Suprapubic skin (tissue), 4 donors: ENCODE measurements at regions not wholly inside any gene's neighbourhood (a gene's known extent, or its start where the extent isn't known, plus 50 kb on each side); places are given as distances from the start of the nearest gene placed in this dataset.

Experiments
- DNase-seq, 2 donors: peaks; one replicate each; pipeline ENCODE4 v3.0.0-alpha.2; 2019; ENCODE audit warnings: low spot score in 2 of 2
- H3K27ac ChIP-seq: fragments of 200-600 bp; sonication (generic); one replicate; pipeline ENCODE4 v1.5.1; 2019
- H3K27me3 ChIP-seq: fragments of 200-600 bp; sonication (generic); one replicate; pipeline ENCODE4 v1.5.1; 2019
- H3K36me3 ChIP-seq: fragments of 200-600 bp; sonication (generic); one replicate; pipeline ENCODE4 v1.5.1; 2019
- H3K4me1 ChIP-seq: fragments of 200-600 bp; sonication (generic); one replicate; pipeline ENCODE4 v1.5.1; 2019
- H3K4me3 ChIP-seq: fragments of 200-600 bp; sonication (generic); one replicate; pipeline ENCODE4 v1.5.1; 2019; ENCODE audit warnings: mild to moderate bottlenecking
- H3K9me3 ChIP-seq: fragments of 200-600 bp; sonication (generic); one replicate; pipeline ENCODE4 v1.5.1; 2019
- EP300 ChIP-seq: sonication (generic); formaldehyde crosslinking; IDR thresholded peaks from one replicate; pipeline ENCODE4 v1.6.1; 2017; ENCODE audit warnings: antibody characterized with exemption
- POLR2A ChIP-seq, 2 donors: fragments of 450-650 bp; IDR thresholded peaks; one replicate each; pipeline ENCODE4 v1.6.1; 2017; ENCODE audit warnings: antibody characterized with exemption in 2 of 2, mild to moderate bottlenecking in 2 of 2, moderate library complexity in 2 of 2
- POLR2AphosphoS5 ChIP-seq, 3 donors: sonication (generic); formaldehyde crosslinking; IDR thresholded peaks; one replicate each; pipeline ENCODE4 v1.6.1; 2017; ENCODE audit warnings: antibody characterized with exemption in 3 of 3
- WGBS: methylation state at CpG from one replicate; pipeline ENCODE4 v1.1.5; 2018; 5-methylcytosine and 5-hydroxymethylcytosine counted together
- TF ChIP-seq, protein P1 (sequence below), 2 donors: fragments of 200-600 bp in 1 of 2; fragments of 450-650 bp in 1 of 2; sonication (generic) in 1 of 2; IDR thresholded peaks; one replicate each; pipeline ENCODE4 v1.5.1; 2016 to 2019; ENCODE audit warnings: antibody characterized with exemption in 2 of 2, mild to moderate bottlenecking in 1 of 2, moderate library complexity in 1 of 2

DNA sequence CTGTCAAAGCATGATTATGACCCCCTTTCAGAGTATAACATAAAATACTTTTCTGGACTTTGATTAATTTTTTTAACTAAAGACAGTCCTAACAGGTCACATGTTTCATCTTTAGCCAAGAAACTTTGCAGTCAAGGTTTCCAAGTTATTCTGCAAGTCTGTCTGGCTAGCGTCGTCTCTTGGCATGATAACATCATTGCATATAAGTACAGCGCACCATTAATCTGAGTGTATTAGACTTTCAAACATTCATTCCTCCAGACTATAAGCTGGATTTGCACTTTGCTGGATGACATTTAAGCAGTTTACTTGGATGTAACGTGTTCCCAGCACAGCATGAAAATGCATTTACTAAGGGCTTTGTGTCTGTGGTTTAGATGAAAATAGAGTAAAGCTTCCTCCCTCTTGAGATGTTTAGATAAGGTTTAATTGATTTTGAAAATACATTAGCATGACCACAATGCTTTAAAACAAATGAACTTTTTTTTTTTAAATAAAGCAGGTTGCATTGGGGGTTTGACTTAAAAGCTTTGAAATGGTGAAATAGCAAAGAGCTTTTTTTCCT, 349.0 kb upstream of the MTPN start:
- Histone ChIP-seq H3K36me3 (no peaks in the 10 kb centered on the region), H3K4me1 (no peaks in the 10 kb centered on the region), H3K27ac (no peak overlapping the region), H3K27me3 (no peaks in the 10 kb centered on the region), H3K4me3 (no peak overlapping the region), H3K9me3 (no peaks in the 10 kb centered on the region)
- no peak for DNase-seq
- WGBS: 52% methylated on average over 4 of the region's 4 CpGs
- no peak for TF ChIP-seq EP300
- TF ChIP-seq, protein P1, sequence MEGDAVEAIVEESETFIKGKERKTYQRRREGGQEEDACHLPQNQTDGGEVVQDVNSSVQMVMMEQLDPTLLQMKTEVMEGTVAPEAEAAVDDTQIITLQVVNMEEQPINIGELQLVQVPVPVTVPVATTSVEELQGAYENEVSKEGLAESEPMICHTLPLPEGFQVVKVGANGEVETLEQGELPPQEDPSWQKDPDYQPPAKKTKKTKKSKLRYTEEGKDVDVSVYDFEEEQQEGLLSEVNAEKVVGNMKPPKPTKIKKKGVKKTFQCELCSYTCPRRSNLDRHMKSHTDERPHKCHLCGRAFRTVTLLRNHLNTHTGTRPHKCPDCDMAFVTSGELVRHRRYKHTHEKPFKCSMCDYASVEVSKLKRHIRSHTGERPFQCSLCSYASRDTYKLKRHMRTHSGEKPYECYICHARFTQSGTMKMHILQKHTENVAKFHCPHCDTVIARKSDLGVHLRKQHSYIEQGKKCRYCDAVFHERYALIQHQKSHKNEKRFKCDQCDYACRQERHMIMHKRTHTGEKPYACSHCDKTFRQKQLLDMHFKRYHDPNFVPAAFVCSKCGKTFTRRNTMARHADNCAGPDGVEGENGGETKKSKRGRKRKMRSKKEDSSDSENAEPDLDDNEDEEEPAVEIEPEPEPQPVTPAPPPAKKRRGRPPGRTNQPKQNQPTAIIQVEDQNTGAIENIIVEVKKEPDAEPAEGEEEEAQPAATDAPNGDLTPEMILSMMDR (IDR thresholded peaks at IDR 0.05): no peak
- no peak for TF ChIP-seq POLR2AphosphoS5 (IDR thresholded peaks at IDR 0.05)
- no peak for TF ChIP-seq POLR2A (IDR thresholded peaks at IDR 0.05)

DNA sequence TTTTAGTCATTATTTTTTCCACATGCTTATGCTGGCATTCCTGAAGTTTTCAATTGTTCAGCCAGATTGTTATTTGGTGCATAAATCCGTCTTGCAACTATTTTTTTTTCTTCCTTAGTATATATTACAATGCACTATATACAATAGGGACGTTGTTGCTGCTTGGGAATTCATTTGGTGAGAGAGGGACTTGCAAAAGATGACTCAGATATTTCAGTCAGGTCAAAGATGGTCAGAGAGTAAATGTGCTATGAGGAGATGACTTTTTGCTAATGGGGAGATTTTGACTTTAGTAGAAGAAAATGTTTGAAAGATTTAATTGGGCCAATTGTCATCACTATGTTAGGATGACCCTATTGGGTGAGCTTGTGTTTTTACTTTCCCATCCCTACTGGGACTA, 348.4 kb upstream of the MTPN start:
- Histone ChIP-seq H3K36me3 (no peaks in the 10 kb centered on the region), H3K27me3 (no peaks in the 10 kb centered on the region), H3K4me3 (no peak overlapping the region), H3K4me1 (no peaks in the 10 kb centered on the region), H3K27ac (no peak overlapping the region), H3K9me3 (no peaks in the 10 kb centered on the region)
- WGBS: 32% methylated on average over 2 of the region's 2 CpGs
- TF ChIP-seq, protein P1 (IDR thresholded peaks at IDR 0.05): no peak
- no peak for TF ChIP-seq POLR2AphosphoS5 (IDR thresholded peaks at IDR 0.05)
- no peak for TF ChIP-seq EP300
- no peak for TF ChIP-seq POLR2A (IDR thresholded peaks at IDR 0.05)
- no peak for DNase-seq

- H3K9me3 ChIP-seq: no peaks in the 10 kb centered on the region
- no peak overlapping the region for H3K27ac ChIP-seq
- no peaks in the 10 kb centered on the region for H3K27me3 ChIP-seq
- no peaks in the 10 kb centered on the region for H3K4me1 ChIP-seq
- TF ChIP-seq POLR2A (IDR thresholded peaks at IDR 0.05) (no peak), EP300 (no peak), POLR2AphosphoS5 (IDR thresholded peaks at IDR 0.05) (no peak)
- TF ChIP-seq, protein P1 (IDR thresholded peaks at IDR 0.05): no peak
- no peak overlapping the region for H3K4me3 ChIP-seq
- WGBS: 29% methylated on average over 2 of the region's 2 CpGs
- H3K36me3 ChIP-seq: no peaks in the 10 kb centered on the region
- no peak for DNase-seq
Observed at GRCh38 chr7:136325027-136325426, 347.9 kb upstream of the MTPN start.

GRCh38 chr7:136324073-136324704, 347.0 kb upstream of the MTPN start:
- Histone ChIP-seq H3K36me3 (no peaks in the 10 kb centered on the region), H3K27me3 (no peaks in the 10 kb centered on the region), H3K9me3 (no peaks in the 10 kb centered on the region), H3K4me3 (no peak overlapping the region), H3K27ac (no peak overlapping the region), H3K4me1 (no peaks in the 10 kb centered on the region)
- DNase-seq: no peak
- TF ChIP-seq EP300 (no peak), POLR2A (IDR thresholded peaks at IDR 0.05) (no peak), POLR2AphosphoS5 (IDR thresholded peaks at IDR 0.05) (no peak)
- TF ChIP-seq, protein P1 (IDR thresholded peaks at IDR 0.05): no peak
- WGBS: 50% methylated on average over 4 of the region's 4 CpGs

GRCh38 chr7:136312592-136312991, 335.4 kb upstream of the MTPN start:
- 85% methylated on average over 1 of the region's 1 CpG for WGBS
- H3K9me3 ChIP-seq: peaks cover 3% of the 10 kb centered on the region
- no peaks in the 10 kb centered on the region for H3K4me1 ChIP-seq
- no peak for DNase-seq
- H3K4me3 ChIP-seq: no peak overlapping the region
- TF ChIP-seq POLR2A (IDR thresholded peaks at IDR 0.05) (no peak), EP300 (no peak), POLR2AphosphoS5 (IDR thresholded peaks at IDR 0.05) (no peak)
- TF ChIP-seq, protein P1 (IDR thresholded peaks at IDR 0.05): no peak
- no peaks in the 10 kb centered on the region for H3K27me3 ChIP-seq
- H3K36me3 ChIP-seq: no peaks in the 10 kb centered on the region
- H3K27ac ChIP-seq: no peak overlapping the region
